A673 (cell line): ENCODE measurements at regions not wholly inside any gene's neighbourhood (a gene's known extent, or its start where the extent isn't known, plus 50 kb on each side); places are given as distances from the start of the nearest gene placed in this dataset.

Experiments used
- EZH2 ChIP-seq: fragments of 200-600 bp; sonication (generic); IDR thresholded peaks from 2 replicates; pipeline ENCODE4 v1.6.1; 2017; ENCODE audit warnings: borderline replicate concordance, low read depth, mild to moderate bottlenecking, mixed read lengths, antibody characterized with exemption, low read length; ENCODE audit not compliant: poor library complexity, severe bottlenecking
- TF ChIP-seq, protein P1 (sequence below): fragments of 300-800, 200-600 bp; sonication (generic); conservative IDR thresholded peaks from 2 replicates; pipeline ENCODE4 v1.5.1; 2017; ENCODE audit warnings: low read depth, mild to moderate bottlenecking, antibody characterized with exemption, low read length, moderate library complexity, mixed read lengths

DNA sequence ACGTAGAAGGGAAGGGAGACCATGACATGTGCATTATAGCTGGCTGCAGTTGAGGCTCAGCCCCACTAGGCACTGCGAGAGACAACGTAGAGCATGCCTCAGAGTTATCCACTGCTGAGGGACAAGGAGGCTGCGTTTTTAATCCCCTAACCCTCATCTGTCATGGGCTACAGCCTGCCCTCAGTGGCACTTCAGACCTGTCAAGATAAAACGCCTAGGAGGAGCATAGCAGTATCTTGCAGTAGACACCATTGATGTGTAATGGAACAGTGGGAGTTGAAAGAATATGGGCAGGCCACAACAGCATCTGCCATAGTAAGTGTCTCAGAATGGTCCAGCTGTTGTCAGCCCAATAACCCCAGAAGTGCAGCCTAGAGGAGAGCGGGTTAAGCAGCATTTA lies 307.0 kb upstream of the PTBP2 start:
- TF ChIP-seq, protein P1, sequence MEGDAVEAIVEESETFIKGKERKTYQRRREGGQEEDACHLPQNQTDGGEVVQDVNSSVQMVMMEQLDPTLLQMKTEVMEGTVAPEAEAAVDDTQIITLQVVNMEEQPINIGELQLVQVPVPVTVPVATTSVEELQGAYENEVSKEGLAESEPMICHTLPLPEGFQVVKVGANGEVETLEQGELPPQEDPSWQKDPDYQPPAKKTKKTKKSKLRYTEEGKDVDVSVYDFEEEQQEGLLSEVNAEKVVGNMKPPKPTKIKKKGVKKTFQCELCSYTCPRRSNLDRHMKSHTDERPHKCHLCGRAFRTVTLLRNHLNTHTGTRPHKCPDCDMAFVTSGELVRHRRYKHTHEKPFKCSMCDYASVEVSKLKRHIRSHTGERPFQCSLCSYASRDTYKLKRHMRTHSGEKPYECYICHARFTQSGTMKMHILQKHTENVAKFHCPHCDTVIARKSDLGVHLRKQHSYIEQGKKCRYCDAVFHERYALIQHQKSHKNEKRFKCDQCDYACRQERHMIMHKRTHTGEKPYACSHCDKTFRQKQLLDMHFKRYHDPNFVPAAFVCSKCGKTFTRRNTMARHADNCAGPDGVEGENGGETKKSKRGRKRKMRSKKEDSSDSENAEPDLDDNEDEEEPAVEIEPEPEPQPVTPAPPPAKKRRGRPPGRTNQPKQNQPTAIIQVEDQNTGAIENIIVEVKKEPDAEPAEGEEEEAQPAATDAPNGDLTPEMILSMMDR, result no peak
- no peak for TF ChIP-seq EZH2
